Thyroid gland (tissue), 4 donors: ENCODE measurements at regions not wholly inside any gene's neighbourhood (a gene's known extent, or its start where the extent isn't known, plus 50 kb on each side); places are given as distances from the start of the nearest gene placed in this dataset.

Experiments used
- DNase-seq, 2 donors: peaks; one replicate each; pipeline ENCODE4 v3.0.0-alpha.2; 2019
- H3K27ac ChIP-seq, 3 donors: fragments of 200-600 bp; sonication (generic); 1 replicate in 2 of 3; 2 replicates in 1 of 3; pipeline ENCODE4 v1.5.1; 2016 to 2019; ENCODE audit warnings: mild to moderate bottlenecking in 1 of 3, moderate library complexity in 1 of 3
- H3K27me3 ChIP-seq: fragments of 200-600 bp; sonication (generic); one replicate; pipeline ENCODE4 v1.5.1; 2019
- H3K36me3 ChIP-seq, 2 donors: fragments of 200-600 bp; sonication (generic); one replicate each; pipeline ENCODE4 v1.5.1; 2016 to 2019
- H3K4me1 ChIP-seq, 2 donors: fragments of 200-600 bp; sonication (generic); one replicate each; pipeline ENCODE4 v1.5.1; 2017 to 2019
- H3K4me3 ChIP-seq, 3 donors: fragments of 200-600 bp; sonication (generic); replicated peaks in 1 of 3; 1 replicate in 2 of 3; 2 replicates in 1 of 3; pipeline ENCODE4 v1.5.1; 2016; ENCODE audit warnings: mild to moderate bottlenecking in 1 of 3
- H3K9me3 ChIP-seq: fragments of 200-600 bp; sonication (generic); one replicate; pipeline ENCODE4 v1.5.1; 2017
- CTCF ChIP-seq, 6 experiments: fragments of 200-600 bp in 3 of 6; fragments of 450-650 bp in 3 of 6; sonication (generic) in 3 of 6; IDR thresholded peaks; one replicate each; pipeline ENCODE4 v1.5.1; 2016 to 2019; ENCODE audit warnings: antibody characterized with exemption in 6 of 6, mild to moderate bottlenecking in 2 of 6, inconsistent platforms in 1 of 6, moderate library complexity in 1 of 6
- POLR2A ChIP-seq, 2 donors: fragments of 450-650 bp; IDR thresholded peaks; one replicate each; pipeline ENCODE4 v1.6.1; 2017; ENCODE audit warnings: antibody characterized with exemption in 2 of 2, mild to moderate bottlenecking in 2 of 2, moderate library complexity in 1 of 2
- WGBS, 2 donors: methylation state at CpG; one replicate each; pipeline ENCODE4 v1.1.5; 2017; 5-methylcytosine and 5-hydroxymethylcytosine counted together
- intact Hi-C: fragments of 100-400 bp; cut with DNase I; formaldehyde crosslinking; loops from one replicate; pipeline ENCODE4 v1.15.1; 2023

DNA sequence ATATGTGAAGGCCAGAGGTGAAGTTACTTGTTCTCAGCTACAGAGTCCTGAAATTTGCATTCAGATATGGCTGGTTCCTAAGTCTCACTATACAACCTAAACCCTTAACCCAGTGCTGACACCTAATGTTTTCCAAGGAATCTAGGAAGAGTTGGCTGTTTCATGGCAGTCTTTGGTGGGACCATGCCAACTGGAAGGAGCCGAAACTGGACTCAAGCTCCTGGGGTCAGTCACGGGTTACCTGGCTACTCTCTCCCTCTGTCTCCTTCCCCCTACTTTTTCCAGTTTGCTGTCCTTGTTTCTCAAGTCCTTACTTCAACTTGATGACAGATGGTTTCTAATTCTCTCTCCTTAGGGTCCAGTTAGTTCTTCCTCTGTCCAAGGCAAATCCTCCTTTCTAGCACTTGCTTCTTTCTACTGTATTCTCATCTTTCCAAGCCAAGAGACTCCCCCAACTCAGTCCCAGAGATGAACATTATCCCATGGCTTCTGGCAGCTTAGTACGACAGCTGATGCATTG is 88.6 kb upstream of the COL6A5 start:
- no peaks in the 10 kb centered on the region for H3K27me3 ChIP-seq
- no peaks in the 10 kb centered on the region for H3K36me3 ChIP-seq
- 65 to 85% methylated on average over 3 of the region's 3 CpGs for WGBS, 2 donors
- DNase-seq = no peak
- H3K9me3 ChIP-seq = no peaks in the 10 kb centered on the region
- H3K4me3 ChIP-seq = no peak overlapping the region
- intact Hi-C loops = no loop called here
- H3K27ac ChIP-seq = no peak overlapping the region
- no peaks in the 10 kb centered on the region for H3K4me1 ChIP-seq
- TF ChIP-seq CTCF (IDR thresholded peaks at IDR 0.05) (no peak), POLR2A (IDR thresholded peaks at IDR 0.05) (no peak)

DNA sequence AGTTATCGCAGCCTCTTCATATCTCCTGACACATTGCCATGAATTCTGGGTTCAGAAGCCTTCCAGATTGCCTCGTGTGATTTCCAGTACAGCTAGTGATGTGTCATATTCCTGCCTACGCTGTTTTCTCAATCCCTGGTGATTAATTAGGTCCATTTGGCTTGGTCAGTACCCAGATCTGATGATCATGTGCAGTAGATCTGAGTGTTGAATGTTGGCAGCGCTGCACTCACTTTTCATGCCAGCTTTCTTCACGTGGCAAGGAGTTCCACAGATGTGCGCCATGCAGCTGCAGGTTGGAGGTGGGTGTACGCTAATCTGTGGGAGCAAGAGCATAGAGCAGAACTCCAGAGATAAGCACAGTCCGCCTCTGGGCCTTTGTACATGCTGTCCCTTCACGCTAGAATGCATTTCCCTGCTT is 86.9 kb upstream of the COL6A5 start:
- WGBS, 2 donors = 57 to 62% methylated on average over 9 of the region's 9 CpGs

GRCh38 chr3:130259166-130259874 is 86.2 kb upstream of the COL6A5 start:
- no peaks in the 10 kb centered on the region for H3K27me3 ChIP-seq
- 61 to 65% methylated on average over 2 of the region's 2 CpGs for WGBS, 2 donors
- TF ChIP-seq POLR2A (IDR thresholded peaks at IDR 0.05) (no peak), CTCF (IDR thresholded peaks at IDR 0.05) (no peak)
- H3K4me3 ChIP-seq = no peak overlapping the region
- intact Hi-C loops = no loop called here
- H3K9me3 ChIP-seq = no peaks in the 10 kb centered on the region
- H3K27ac ChIP-seq = no peak overlapping the region
- no peaks in the 10 kb centered on the region for H3K4me1 ChIP-seq
- H3K36me3 ChIP-seq = no peaks in the 10 kb centered on the region
- no peak for DNase-seq

More for the DNA sequence above, 86.9 kb upstream of the COL6A5 start:
- no peak for TF ChIP-seq CTCF (IDR thresholded peaks at IDR 0.05)
- TF ChIP-seq POLR2A (IDR thresholded peaks at IDR 0.05) = no peak
- H3K27ac ChIP-seq = no peak overlapping the region
- no peaks in the 10 kb centered on the region for H3K27me3 ChIP-seq
- no peak overlapping the region for H3K4me3 ChIP-seq
- peak in 1 of 2 donors; percentile 3 for DNase-seq
- H3K36me3 ChIP-seq = no peaks in the 10 kb centered on the region
- intact Hi-C loops = no loop called here
- no peaks in the 10 kb centered on the region for H3K4me1 ChIP-seq
- no peaks in the 10 kb centered on the region for H3K9me3 ChIP-seq

DNA sequence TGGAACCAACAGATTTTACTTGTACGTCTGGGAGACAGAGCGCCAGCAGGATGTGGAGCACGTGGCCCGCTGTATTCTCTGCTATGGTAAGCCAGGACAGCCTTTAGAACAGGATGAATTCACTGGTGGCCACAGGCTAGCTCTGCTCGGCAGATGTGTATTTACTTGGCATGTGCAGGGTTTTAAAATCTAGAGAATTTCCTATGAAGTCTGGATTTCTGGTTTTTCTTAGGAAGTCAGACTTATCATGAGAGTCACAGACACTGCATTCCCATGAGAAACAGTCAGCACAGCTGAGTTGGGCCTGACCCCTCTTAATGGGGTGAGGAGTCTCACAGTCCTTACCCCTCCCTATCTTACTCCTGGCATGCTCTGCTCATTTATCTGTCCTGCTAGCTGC is 84.6 kb upstream of the COL6A5 start:
- TF ChIP-seq POLR2A (IDR thresholded peaks at IDR 0.05) (no peak), CTCF (IDR thresholded peaks at IDR 0.05) (no peak)
- no peak overlapping the region for H3K4me3 ChIP-seq
- WGBS, 2 donors = 84 to 85% methylated on average over 5 of the region's 5 CpGs
- no peak overlapping the region for H3K27ac ChIP-seq
- H3K36me3 ChIP-seq = no peaks in the 10 kb centered on the region
- intact Hi-C loops = no loop called here
- H3K4me1 ChIP-seq = no peaks in the 10 kb centered on the region
- no peak for DNase-seq
- no peaks in the 10 kb centered on the region for H3K9me3 ChIP-seq
- H3K27me3 ChIP-seq = no peaks in the 10 kb centered on the region

DNA sequence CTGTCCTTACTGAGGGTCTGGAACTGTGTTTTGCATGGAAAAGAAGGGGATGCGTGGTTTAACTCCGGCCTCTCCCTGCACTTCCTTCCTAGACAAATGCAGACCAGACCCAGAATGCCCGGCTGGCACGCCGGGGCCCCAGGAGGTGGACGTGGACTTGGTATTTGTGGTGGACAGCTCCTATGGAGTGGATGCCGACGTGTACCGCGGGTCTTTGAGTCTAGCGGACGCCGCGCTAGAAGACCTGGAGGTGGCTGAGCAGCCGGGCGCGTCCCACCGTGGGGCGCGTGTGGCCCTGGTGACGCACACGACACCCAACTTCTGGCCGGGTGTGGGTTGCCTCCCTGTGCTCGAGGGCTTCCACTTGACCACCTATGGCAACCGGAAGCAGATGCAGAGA is 81.8 kb upstream of the COL6A5 start:
- DNase-seq = no peak
- TF ChIP-seq CTCF (IDR thresholded peaks at IDR 0.05) = no peak
- no peak for TF ChIP-seq POLR2A (IDR thresholded peaks at IDR 0.05)
- intact Hi-C loops = no loop called here

More for the DNA sequence above, 81.8 kb upstream of the COL6A5 start:
- Histone ChIP-seq H3K36me3 (no peaks in the 10 kb centered on the region), H3K27ac (no peak overlapping the region), H3K4me3 (no peak overlapping the region), H3K4me1 (no peaks in the 10 kb centered on the region), H3K9me3 (no peaks in the 10 kb centered on the region), H3K27me3 (no peaks in the 10 kb centered on the region)
- WGBS, 2 donors = 94 to 96% methylated on average over 24 to 25 of the region's 25 CpGs
